GM12878 (cell line): ENCODE measurements at regions not wholly inside any gene's neighbourhood (a gene's known extent, or its start where the extent isn't known, plus 50 kb on each side); places are given as distances from the start of the nearest gene placed in this dataset.

Experiments
- ATAC-seq: fragments of 200-7000 bp; cut with Tn5 transposase; 3 replicates; pipeline ENCODE4 v1.9.1; 2020; ENCODE audit warnings: mild to moderate bottlenecking, moderate library complexity
- BruUV-seq: library from RNA; stranded (reverse); fragments of 400-500 nt; replicated peaks from 2 replicates; lab custom pipeline; 2021; lab: Mats Ljungman, UMichigan
- CTCF ChIA-PET: fragments of 300-600 bp; sonication (Branson Sonifier 250); formaldehyde crosslinking; extraction: SDS; loops from one replicate; lab custom pipeline; 2021; ENCODE audit warnings: inconsistent platforms; lab: Yijun Ruan, JAX
- POLR2A ChIA-PET: fragments of 350-600 bp; formaldehyde crosslinking; extraction: SDS; loops from one replicate; lab custom pipeline; 2021; ENCODE audit warnings: inconsistent platforms; lab: Charles Lee
- RAD21 ChIA-PET: fragments of 300-600 bp; sonication (Branson Sonifier 250); formaldehyde crosslinking; loops from one replicate; lab custom pipeline; 2023; ENCODE audit warnings: antibody characterized with exemption; ENCODE audit not compliant: unreplicated experiment; lab: Charles Lee
- SMC1A ChIA-PET: fragments of 300-600 bp; sonication (Branson Sonifier 250); formaldehyde crosslinking; loops from one replicate; lab custom pipeline; 2023; ENCODE audit not compliant: unreplicated experiment, uncharacterized antibody; lab: Charles Lee
- DNase-seq: peaks from one replicate; pipeline ENCODE4 v3.0.0-alpha.2; 2011; ENCODE audit warnings: low read depth, low spot score
- FAIRE-seq: peaks from 3 replicates; lab custom pipeline; 2011; peaks lifted over from hg19 to GRCh38; lab: Jason Lieb, UNC
- H2AFZ ChIP-seq: 2 replicates; pipeline ENCODE4 v1.6.0; 2011; ENCODE audit warnings: low read depth, low read length, control low read depth; ENCODE audit not compliant: control insufficient read depth
- H3K27ac ChIP-seq: 2 replicates; pipeline ENCODE4 v1.5.1; 2011; ENCODE audit warnings: control low read depth; ENCODE audit not compliant: control insufficient read depth, insufficient read depth
- H3K27me3 ChIP-seq, 2 experiments: replicated peaks in 1 of 2; 2 replicates each; pipeline versions ENCODE4 v1.6.0 to v1.6.1; 2011; ENCODE audit warnings: low read length in 1 of 2; ENCODE audit not compliant: control insufficient read depth in 2 of 2, insufficient read depth in 2 of 2
- H3K36me3 ChIP-seq, 2 experiments: 2 replicates each; pipeline ENCODE4 v1.5.1; 2011; ENCODE audit warnings: low read length in 1 of 2; ENCODE audit not compliant: control insufficient read depth in 2 of 2, insufficient read depth in 2 of 2
- H3K4me1 ChIP-seq: 2 replicates; pipeline ENCODE4 v1.6.1; 2011; ENCODE audit warnings: mild to moderate bottlenecking, low read length, moderate library complexity, mixed read lengths; ENCODE audit not compliant: control insufficient read depth, insufficient read depth
- H3K4me2 ChIP-seq: 2 replicates; pipeline ENCODE4 v1.6.0; 2011; ENCODE audit warnings: control low read depth; ENCODE audit not compliant: control insufficient read depth, insufficient read depth
- H3K4me3 ChIP-seq: fragments of 200-600 bp; sonication (generic); 2 replicates; pipeline ENCODE4 v1.5.1; 2016
- H3K79me2 ChIP-seq: 2 replicates; pipeline ENCODE4 v1.6.0; 2011; ENCODE audit warnings: low read length; ENCODE audit not compliant: control insufficient read depth, insufficient read depth
- H3K9ac ChIP-seq: 2 replicates; pipeline ENCODE4 v1.8.0; 2011; ENCODE audit warnings: low read length, control low read depth, mixed read lengths; ENCODE audit not compliant: control insufficient read depth, insufficient read depth
- H3K9me3 ChIP-seq: replicated peaks from 3 replicates; pipeline ENCODE4 v1.5.1; 2011; ENCODE audit warnings: mild to moderate bottlenecking, low read length; ENCODE audit not compliant: control insufficient read depth, insufficient read depth
- H4K20me1 ChIP-seq: 2 replicates; pipeline ENCODE4 v1.6.0; 2011; ENCODE audit not compliant: control insufficient read depth, insufficient read depth
- BHLHE40 ChIP-seq, 2 experiments: fragments of 450-650 bp in 1 of 2; IDR thresholded peaks; 2 replicates each; pipeline ENCODE4 v1.6.1; 2011 to 2017; ENCODE audit warnings: low read depth in 2 of 2, borderline replicate concordance in 1 of 2, improper control_type of control experiment in 1 of 2, low read length in 1 of 2, mild to moderate bottlenecking in 1 of 2
- CBX3 ChIP-seq: fragments of 200-600 bp; sonication (generic); IDR thresholded peaks from 2 replicates; pipeline ENCODE4 v1.6.1; 2016; ENCODE audit warnings: low read depth, borderline replicate concordance
- CHD2 ChIP-seq: IDR thresholded peaks from 2 replicates; pipeline ENCODE4 v1.6.1; 2011; ENCODE audit warnings: low read depth, low read length, improper control_type of control experiment, borderline replicate concordance
- ETV6 ChIP-seq, 2 experiments: fragments of 450-650 bp in 1 of 2; IDR thresholded peaks in 1 of 2; conservative IDR thresholded peaks in 1 of 2; 2 replicates each; pipeline ENCODE4 v1.6.1; 2014; ENCODE audit warnings: antibody characterized with exemption in 1 of 2, borderline replicate concordance in 1 of 2, low read depth in 1 of 2, mild to moderate bottlenecking in 1 of 2, moderate library complexity in 1 of 2
- HDAC6 ChIP-seq: fragments of 200-600 bp; sonication (generic); IDR thresholded peaks from one replicate; pipeline ENCODE4 v1.8.0; 2017; ENCODE audit warnings: antibody characterized with exemption; ENCODE audit not compliant: unreplicated experiment
- LARP7 ChIP-seq: fragments of 450-650 bp; IDR thresholded peaks from 2 replicates; pipeline ENCODE4 v1.6.1; 2017; ENCODE audit warnings: mild to moderate bottlenecking
- NFIC ChIP-seq: IDR thresholded peaks from 2 replicates; pipeline ENCODE4 v1.6.1; 2012; ENCODE audit warnings: low read depth, mild to moderate bottlenecking, inconsistent platforms, low read length, moderate library complexity
- POLR2A ChIP-seq: IDR thresholded peaks from 2 replicates; pipeline ENCODE4 v1.6.1; 2011; ENCODE audit warnings: low read depth, mild to moderate bottlenecking, low read length
- POU2F2 ChIP-seq: IDR thresholded peaks from 3 replicates; pipeline ENCODE4 v1.6.1; 2011; ENCODE audit warnings: low read depth, mild to moderate bottlenecking, low read length, borderline replicate concordance
- RUNX3 ChIP-seq: IDR thresholded peaks from 2 replicates; pipeline ENCODE4 v1.6.1; 2012; ENCODE audit warnings: low read length, inconsistent platforms
- SPI1 ChIP-seq: IDR thresholded peaks from 2 replicates; pipeline ENCODE4 v1.6.1; 2011; ENCODE audit warnings: low read depth, mild to moderate bottlenecking, low read length, moderate library complexity, borderline replicate concordance; ENCODE audit not compliant: insufficient read depth
- TCF12 ChIP-seq: IDR thresholded peaks from 2 replicates; pipeline ENCODE4 v1.6.1; 2011; ENCODE audit warnings: low read depth, mild to moderate bottlenecking, low read length
- ZBED1 ChIP-seq: IDR thresholded peaks from 2 replicates; pipeline ENCODE4 v1.6.1; 2016; ENCODE audit warnings: borderline replicate concordance
- WGBS: methylation state at CpG from one replicate; pipeline ENCODE4 v1.1.6; 2016; ENCODE audit warnings: low lambda C conversion rate; ENCODE audit not compliant: insufficient replicate concordance, insufficient coverage; ENCODE audit errors: missing lambda C conversion rate; 5-methylcytosine and 5-hydroxymethylcytosine counted together
- in situ Hi-C: fragments of 300-500 bp; cut with MboI; formaldehyde crosslinking; loops from 9 replicates; pipeline ENCODE4 v1.14.3; 2018; ENCODE audit warnings: mixed read lengths
- intact Hi-C: fragments of 100-400 bp; cut with micrococcal nuclease; formaldehyde crosslinking; loops from one replicate; pipeline ENCODE4 v1.14.2; 2022; ENCODE audit not compliant: unreplicated experiment
- TF ChIP-seq, protein P1 (sequence below): fragments of 450-650 bp; IDR thresholded peaks from 2 replicates; pipeline ENCODE4 v1.6.1; 2017; ENCODE audit warnings: mild to moderate bottlenecking, moderate library complexity
- TF ChIP-seq, protein P2 (sequence below): fragments of 450-650 bp; IDR thresholded peaks from 2 replicates; pipeline ENCODE4 v1.6.1; 2014; ENCODE audit warnings: mild to moderate bottlenecking
- TF ChIP-seq, protein P3 (sequence below): IDR thresholded peaks from 2 replicates; pipeline ENCODE4 v1.6.1; 2011; ENCODE audit warnings: low read depth, low read length, improper control_type of control experiment, borderline replicate concordance

DNA sequence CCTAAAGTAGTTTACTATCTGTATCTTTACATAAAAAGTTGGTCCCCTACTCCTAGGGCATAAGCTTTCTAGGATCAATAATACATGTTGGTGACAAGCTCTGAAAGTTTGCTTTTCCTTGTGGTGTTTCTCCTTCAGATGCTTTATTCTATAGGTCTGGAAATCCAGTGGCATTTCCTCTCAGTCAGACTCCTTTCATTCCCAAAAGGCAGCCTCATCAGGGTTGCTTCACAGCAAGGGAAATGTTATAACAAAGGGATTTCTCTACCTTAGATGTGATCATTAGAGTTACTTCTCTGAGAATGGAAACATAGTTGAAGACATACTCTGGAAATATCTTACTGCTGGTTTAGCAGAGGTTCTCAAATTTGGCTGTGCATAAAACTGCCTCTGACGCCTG is 1072.4 kb upstream of the ZEB2 start (continued):
- no peak for TF ChIP-seq RUNX3
- TF ChIP-seq, protein P1, sequence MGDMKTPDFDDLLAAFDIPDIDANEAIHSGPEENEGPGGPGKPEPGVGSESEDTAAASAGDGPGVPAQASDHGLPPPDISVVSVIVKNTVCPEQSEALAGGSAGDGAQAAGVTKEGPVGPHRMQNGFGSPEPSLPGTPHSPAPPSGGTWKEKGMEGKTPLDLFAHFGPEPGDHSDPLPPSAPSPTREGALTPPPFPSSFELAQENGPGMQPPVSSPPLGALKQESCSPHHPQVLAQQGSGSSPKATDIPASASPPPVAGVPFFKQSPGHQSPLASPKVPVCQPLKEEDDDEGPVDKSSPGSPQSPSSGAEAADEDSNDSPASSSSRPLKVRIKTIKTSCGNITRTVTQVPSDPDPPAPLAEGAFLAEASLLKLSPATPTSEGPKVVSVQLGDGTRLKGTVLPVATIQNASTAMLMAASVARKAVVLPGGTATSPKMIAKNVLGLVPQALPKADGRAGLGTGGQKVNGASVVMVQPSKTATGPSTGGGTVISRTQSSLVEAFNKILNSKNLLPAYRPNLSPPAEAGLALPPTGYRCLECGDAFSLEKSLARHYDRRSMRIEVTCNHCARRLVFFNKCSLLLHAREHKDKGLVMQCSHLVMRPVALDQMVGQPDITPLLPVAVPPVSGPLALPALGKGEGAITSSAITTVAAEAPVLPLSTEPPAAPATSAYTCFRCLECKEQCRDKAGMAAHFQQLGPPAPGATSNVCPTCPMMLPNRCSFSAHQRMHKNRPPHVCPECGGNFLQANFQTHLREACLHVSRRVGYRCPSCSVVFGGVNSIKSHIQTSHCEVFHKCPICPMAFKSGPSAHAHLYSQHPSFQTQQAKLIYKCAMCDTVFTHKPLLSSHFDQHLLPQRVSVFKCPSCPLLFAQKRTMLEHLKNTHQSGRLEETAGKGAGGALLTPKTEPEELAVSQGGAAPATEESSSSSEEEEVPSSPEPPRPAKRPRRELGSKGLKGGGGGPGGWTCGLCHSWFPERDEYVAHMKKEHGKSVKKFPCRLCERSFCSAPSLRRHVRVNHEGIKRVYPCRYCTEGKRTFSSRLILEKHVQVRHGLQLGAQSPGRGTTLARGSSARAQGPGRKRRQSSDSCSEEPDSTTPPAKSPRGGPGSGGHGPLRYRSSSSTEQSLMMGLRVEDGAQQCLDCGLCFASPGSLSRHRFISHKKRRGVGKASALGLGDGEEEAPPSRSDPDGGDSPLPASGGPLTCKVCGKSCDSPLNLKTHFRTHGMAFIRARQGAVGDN = no peak
- TF ChIP-seq ZBED1 = no peak

DNA sequence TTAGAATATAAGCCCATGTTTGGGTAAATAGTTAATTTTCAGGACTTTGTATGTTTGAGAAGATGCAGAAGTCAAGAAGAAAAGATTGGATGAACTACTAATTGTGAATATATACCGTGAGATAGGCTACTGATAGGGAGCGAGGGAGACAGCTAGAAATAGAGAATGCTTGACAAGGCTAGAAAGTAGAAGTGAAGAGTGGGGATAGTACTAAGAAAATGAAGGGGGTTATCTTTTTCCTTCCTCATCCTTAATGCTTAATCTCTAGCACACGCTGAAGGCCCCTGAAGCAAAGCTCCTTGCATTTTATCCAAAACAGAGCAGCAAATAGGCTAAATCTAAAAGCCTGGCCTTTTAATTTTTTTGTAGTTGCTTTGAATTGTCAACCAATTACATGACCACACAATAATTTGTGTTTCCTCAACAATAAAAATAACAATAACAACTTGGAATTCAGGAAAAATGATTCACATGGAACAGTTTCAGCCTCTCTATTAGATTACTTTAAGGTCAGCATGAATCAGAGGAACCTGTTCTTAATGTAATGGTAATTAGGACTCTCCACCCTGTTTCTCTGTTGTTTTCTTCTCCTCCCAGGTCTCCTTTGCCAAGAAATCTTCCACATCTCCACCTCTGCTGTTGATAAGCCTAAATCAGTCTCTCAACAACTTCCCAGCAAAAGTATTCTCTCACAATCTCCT is 1071.3 kb upstream of the ZEB2 start:
- WGBS = 97% methylated on average over 3 of the region's 3 CpGs
- ChIA-PET POLR2A (no interaction called here), RAD21 (no interaction called here), SMC1A (interaction anchor here (1.8 kb wide), 1 partner anchor 13 kb away, joined by 6 read pairs; no protein-coding TSS in a partner anchor), CTCF (no interaction called here)
- Histone ChIP-seq H2AFZ (no peak overlapping the region), H3K27me3 (no peaks in the 10 kb centered on the region), H3K9ac (no peak overlapping the region), H3K4me2 (no peak overlapping the region), H3K9me3 (no peaks in the 10 kb centered on the region), H3K36me3 (no peaks in the 10 kb centered on the region), H3K4me3 (no peak overlapping the region), H3K79me2 (no peaks in the 10 kb centered on the region), H4K20me1 (no peaks in the 10 kb centered on the region), H3K4me1 (peaks cover 15% of the 10 kb centered on the region), H3K27ac (no peak overlapping the region)
- no TSS peak for BruUV-seq
- intact Hi-C loops = no loop called here
- TF ChIP-seq ETV6 (conservative IDR thresholded peaks at IDR 0.05 in 1 of 2, IDR thresholded peaks at IDR 0.05 in 1 of 2; ENCODE audit: borderline replicate concordance in 1 of 2, low read depth in 1 of 2) (no peak), SPI1 (no peak), POLR2A (no peak), HDAC6 (no peak), NFIC (no peak), BHLHE40 (IDR thresholded peaks at IDR 0.05; ENCODE audit: borderline replicate concordance in 1 of 2, low read depth in 2 of 2, low read length in 1 of 2) (no peak), CBX3 (no peak), LARP7 (no peak), CHD2 (no peak), POU2F2 (no peak), TCF12 (no peak)
- TF ChIP-seq, protein P2, sequence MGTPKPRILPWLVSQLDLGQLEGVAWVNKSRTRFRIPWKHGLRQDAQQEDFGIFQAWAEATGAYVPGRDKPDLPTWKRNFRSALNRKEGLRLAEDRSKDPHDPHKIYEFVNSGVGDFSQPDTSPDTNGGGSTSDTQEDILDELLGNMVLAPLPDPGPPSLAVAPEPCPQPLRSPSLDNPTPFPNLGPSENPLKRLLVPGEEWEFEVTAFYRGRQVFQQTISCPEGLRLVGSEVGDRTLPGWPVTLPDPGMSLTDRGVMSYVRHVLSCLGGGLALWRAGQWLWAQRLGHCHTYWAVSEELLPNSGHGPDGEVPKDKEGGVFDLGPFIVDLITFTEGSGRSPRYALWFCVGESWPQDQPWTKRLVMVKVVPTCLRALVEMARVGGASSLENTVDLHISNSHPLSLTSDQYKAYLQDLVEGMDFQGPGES = no peak
- TF ChIP-seq, protein P3, sequence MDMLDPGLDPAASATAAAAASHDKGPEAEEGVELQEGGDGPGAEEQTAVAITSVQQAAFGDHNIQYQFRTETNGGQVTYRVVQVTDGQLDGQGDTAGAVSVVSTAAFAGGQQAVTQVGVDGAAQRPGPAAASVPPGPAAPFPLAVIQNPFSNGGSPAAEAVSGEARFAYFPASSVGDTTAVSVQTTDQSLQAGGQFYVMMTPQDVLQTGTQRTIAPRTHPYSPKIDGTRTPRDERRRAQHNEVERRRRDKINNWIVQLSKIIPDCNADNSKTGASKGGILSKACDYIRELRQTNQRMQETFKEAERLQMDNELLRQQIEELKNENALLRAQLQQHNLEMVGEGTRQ = no peak
- ATAC-seq = no peak
- in situ Hi-C loops = no loop called here
- DNase-seq = no peak
- FAIRE-seq = no peak
